HCT116 (cell line): ENCODE measurements at regions not wholly inside any gene's neighbourhood (a gene's known extent, or its start where the extent isn't known, plus 50 kb on each side); places are given as distances from the start of the nearest gene placed in this dataset.

Experiments used
- ATAC-seq: fragments of 200-7000 bp; cut with Tn5 transposase; 2 replicates; pipeline ENCODE4 v1.9.1; 2020; ENCODE audit warnings: mild to moderate bottlenecking, moderate library complexity
- BruUV-seq: library from RNA; stranded (reverse); fragments of 400-500 nt; replicated peaks from 2 replicates; lab custom pipeline; 2021; lab: Mats Ljungman, UMichigan
- CTCF ChIA-PET: fragments of 300-600 bp; sonication (Branson Sonifier 250); formaldehyde crosslinking; loops from one replicate; lab custom pipeline; 2021; ENCODE audit warnings: antibody characterized with exemption; lab: Charles Lee
- POLR2A ChIA-PET: fragments of 300-600, 350-600 bp; sonication (Branson Sonifier 250); formaldehyde crosslinking; loops from one replicate; lab custom pipeline; 2021; ENCODE audit warnings: antibody characterized with exemption; lab: Charles Lee
- RAD21 ChIA-PET, 2 experiments: fragments of 300-600 bp; sonication (Branson Sonifier 250); formaldehyde crosslinking; loops; one replicate each; lab custom pipeline; 2023; ENCODE audit warnings: low total read pairs in 2 of 2; ENCODE audit not compliant: uncharacterized antibody in 2 of 2, unreplicated experiment in 2 of 2, low non-redundant PET in 1 of 2; lab: Charles Lee
- DNase-seq: peaks from one replicate; pipeline ENCODE4 v3.0.0-alpha.2; 2010; ENCODE audit warnings: low read depth, low spot score
- H2AFZ ChIP-seq: fragments of 200-600 bp; shearing (Covaris generic), sonication (generic); 2 replicates; pipeline ENCODE4 v1.6.1; 2017; ENCODE audit warnings: low read depth, mixed run types, mixed read lengths, antibody characterized with exemption, low read length; ENCODE audit not compliant: poor library complexity, severe bottlenecking
- H3K27ac ChIP-seq: 2 replicates; pipeline ENCODE4 v1.5.1; 2012; ENCODE audit warnings: low read depth, low read length
- H3K27me3 ChIP-seq: fragments of 200-600 bp; sonication (generic); 2 replicates; pipeline ENCODE4 v1.6.1; 2016; ENCODE audit warnings: mixed run types, low read length, mixed read lengths; ENCODE audit not compliant: insufficient read depth
- H3K36me3 ChIP-seq, 2 experiments: fragments of 200-500 bp in 1 of 2; fragments of 200-600 bp in 1 of 2; sonication (Bioruptor generic) in 1 of 2; sonication (generic) in 1 of 2; 2 replicates each; pipeline versions ENCODE4 v1.5.1 to v1.6.1; 2014 to 2016; ENCODE audit warnings: low read length in 2 of 2, inconsistent platforms in 1 of 2, mixed read lengths in 1 of 2, mixed run types in 1 of 2; ENCODE audit not compliant: insufficient read depth in 2 of 2, control insufficient read depth in 1 of 2
- H3K4me1 ChIP-seq, 2 experiments: fragments of 200-600 bp in 1 of 2; sonication (generic) in 1 of 2; 2 replicates each; pipeline versions ENCODE4 v1.5.1 to v1.6.1; 2012 to 2017; ENCODE audit warnings: low read length in 2 of 2, inconsistent platforms in 1 of 2, mild to moderate bottlenecking in 1 of 2, mixed read lengths in 1 of 2, mixed run types in 1 of 2, moderate library complexity in 1 of 2; ENCODE audit not compliant: insufficient read depth in 2 of 2, control insufficient read depth in 1 of 2
- H3K4me2 ChIP-seq: fragments of 200-600 bp; sonication (generic); 2 replicates; pipeline ENCODE4 v1.6.1; 2017; ENCODE audit warnings: mixed run types, low read length, mixed read lengths
- H3K4me3 ChIP-seq, 2 experiments: fragments of 200-600 bp in 1 of 2; sonication (generic) in 1 of 2; replicated peaks in 1 of 2; 2 replicates each; pipeline ENCODE4 v1.5.1; 2011 to 2016; ENCODE audit warnings: low read length in 2 of 2, control low read depth in 1 of 2, low read depth in 1 of 2, mild to moderate bottlenecking in 1 of 2, mixed read lengths in 1 of 2, mixed run types in 1 of 2
- H3K79me2 ChIP-seq: fragments of 200-600 bp; sonication (generic); 2 replicates; pipeline ENCODE4 v1.6.1; 2017; ENCODE audit warnings: mild to moderate bottlenecking, mixed run types, low read length, moderate library complexity, mixed read lengths; ENCODE audit not compliant: insufficient read depth
- H3K9ac ChIP-seq: fragments of 200-600 bp; sonication (generic); 2 replicates; pipeline ENCODE4 v1.6.1; 2016; ENCODE audit warnings: low read length, mixed read lengths
- H3K9me2 ChIP-seq: fragments of 200-600 bp; sonication (generic), shearing (Covaris generic); 2 replicates; pipeline ENCODE4 v1.6.1; 2017; ENCODE audit warnings: mixed run types, mild to moderate bottlenecking, moderate library complexity; ENCODE audit not compliant: insufficient read depth
- H3K9me3 ChIP-seq, 2 experiments: fragments of 200-500 bp in 1 of 2; fragments of 200-600 bp in 1 of 2; sonication (Bioruptor generic) in 1 of 2; sonication (generic) in 1 of 2; 2 replicates each; pipeline ENCODE4 v1.6.1; 2014 to 2017; ENCODE audit warnings: low read length in 2 of 2, mixed read lengths in 2 of 2, inconsistent platforms in 1 of 2, low read depth in 1 of 2, mild to moderate bottlenecking in 1 of 2, mixed run types in 1 of 2, moderate library complexity in 1 of 2; ENCODE audit not compliant: control insufficient read depth in 1 of 2, insufficient read depth in 1 of 2
- H4K20me1 ChIP-seq: fragments of 200-600 bp; sonication (generic), shearing (Covaris generic); 2 replicates; pipeline ENCODE4 v1.6.1; 2017; ENCODE audit warnings: mixed run types, mild to moderate bottlenecking, moderate library complexity; ENCODE audit not compliant: insufficient read depth
- ATF3 ChIP-seq: IDR thresholded peaks from 2 replicates; pipeline ENCODE4 v1.6.1; 2012
- CBX3 ChIP-seq: IDR thresholded peaks from 2 replicates; pipeline ENCODE4 v1.6.1; 2012; ENCODE audit warnings: low read depth
- CEBPB ChIP-seq: IDR thresholded peaks from 2 replicates; pipeline ENCODE4 v1.6.1; 2012; ENCODE audit warnings: low read depth
- CTCF ChIP-seq, 3 experiments: fragments of 200-600 bp in 1 of 3; sonication (generic) in 1 of 3; IDR thresholded peaks in 2 of 3; conservative IDR thresholded peaks in 1 of 3; 2 replicates each; pipeline ENCODE4 v1.5.1; 2012 to 2017; ENCODE audit warnings: low read depth in 2 of 3, low read length in 2 of 3, antibody characterized with exemption in 1 of 3, borderline replicate concordance in 1 of 3, control low read depth in 1 of 3, mild to moderate bottlenecking in 1 of 3, mixed read lengths in 1 of 3, mixed run types in 1 of 3, moderate library complexity in 1 of 3; ENCODE audit not compliant: insufficient read depth in 1 of 3
- ELF1 ChIP-seq: IDR thresholded peaks from 2 replicates; pipeline ENCODE4 v1.6.1; 2012; ENCODE audit warnings: low read depth, borderline replicate concordance
- EZH2 ChIP-seq: fragments of 200-600 bp; sonication (generic); IDR thresholded peaks from 2 replicates; pipeline ENCODE4 v1.6.1; 2017; ENCODE audit warnings: antibody characterized with exemption, mixed run types
- EZH2phosphoT487 ChIP-seq: fragments of 200-600 bp; IDR thresholded peaks from 2 replicates; pipeline ENCODE4 v1.6.1; 2018; ENCODE audit warnings: antibody characterized with exemption, borderline replicate concordance
- FOSL1 ChIP-seq: IDR thresholded peaks from 2 replicates; pipeline ENCODE4 v1.6.1; 2012; ENCODE audit warnings: low read depth
- JUND ChIP-seq: IDR thresholded peaks from 2 replicates; pipeline ENCODE4 v1.6.1; 2012
- MAX ChIP-seq: IDR thresholded peaks from 2 replicates; pipeline ENCODE4 v1.6.1; 2012
- POLR2A ChIP-seq: IDR thresholded peaks from 2 replicates; pipeline ENCODE4 v1.7.0; 2011; ENCODE audit warnings: borderline replicate concordance; ENCODE audit not compliant: insufficient read depth, insufficient read length; ENCODE audit errors: extremely low read depth
- POLR2AphosphoS5 ChIP-seq: IDR thresholded peaks from 2 replicates; pipeline ENCODE4 v1.6.1; 2011; ENCODE audit warnings: mild to moderate bottlenecking, low read depth, low read length, moderate library complexity
- RAD21 ChIP-seq: IDR thresholded peaks from 2 replicates; pipeline ENCODE4 v1.6.1; 2012; ENCODE audit warnings: low read depth, mild to moderate bottlenecking
- SP1 ChIP-seq: IDR thresholded peaks from 2 replicates; pipeline ENCODE4 v1.6.1; 2012; ENCODE audit warnings: low read depth
- TCF7L2 ChIP-seq: IDR thresholded peaks from 2 replicates; pipeline ENCODE4 v1.7.0; 2011; ENCODE audit warnings: borderline replicate concordance, inconsistent platforms; ENCODE audit not compliant: insufficient read depth, insufficient read length; ENCODE audit errors: extremely low read depth
- ZBTB33 ChIP-seq: IDR thresholded peaks from 2 replicates; pipeline ENCODE4 v1.6.1; 2011; ENCODE audit warnings: mild to moderate bottlenecking, low read length, moderate library complexity; ENCODE audit not compliant: insufficient replicate concordance; ENCODE audit errors: extremely low read depth
- ZFX ChIP-seq: fragments of 450-650 bp; IDR thresholded peaks from 2 replicates; pipeline ENCODE4 v1.6.1; 2017
- ZNF274 ChIP-seq: fragments of 200-500 bp; sonication (Bioruptor generic); IDR thresholded peaks from 2 replicates; pipeline ENCODE4 v1.6.1; 2014; ENCODE audit warnings: mild to moderate bottlenecking, low read depth, low read length, inconsistent platforms
- intact Hi-C: fragments of 100-400 bp; cut with micrococcal nuclease; formaldehyde crosslinking; loops from 2 replicates; pipeline ENCODE4 v1.10.0; 2022

GRCh38 chr21:38196036-38196435 is 60.8 kb upstream of the KCNJ15 start:
- BruUV-seq = no TSS peak
- Histone ChIP-seq H3K27ac (no peak overlapping the region), H3K9me2 (no peaks in the 10 kb centered on the region), H2AFZ (no peak overlapping the region), H3K36me3 (no peaks in the 10 kb centered on the region), H3K27me3 (no peaks in the 10 kb centered on the region), H3K4me1 (no peaks in the 10 kb centered on the region), H4K20me1 (no peaks in the 10 kb centered on the region), H3K4me2 (no peak overlapping the region), H3K9ac (no peak overlapping the region), H3K9me3 (no peaks in the 10 kb centered on the region; a peak in 1 of 4 replicates), H3K79me2 (no peaks in the 10 kb centered on the region), H3K4me3 (no peak overlapping the region)
- ChIA-PET POLR2A (no interaction called here), CTCF (no interaction called here), RAD21 (no interaction called here)
- ATAC-seq (no peak), DNase-seq (no peak)
- intact Hi-C loops = no loop called here
- TF ChIP-seq FOSL1 = no peak

- ChIA-PET RAD21 (no interaction called here), POLR2A (no interaction called here), CTCF (no interaction called here)
- no TSS peak for BruUV-seq
- ATAC-seq (no peak), DNase-seq (no peak)
- Histone ChIP-seq H3K9ac (no peak overlapping the region), H3K36me3 (no peaks in the 10 kb centered on the region), H3K4me3 (no peak overlapping the region), H3K79me2 (no peaks in the 10 kb centered on the region), H3K4me2 (no peak overlapping the region), H2AFZ (no peak overlapping the region), H3K27me3 (no peaks in the 10 kb centered on the region), H4K20me1 (no peaks in the 10 kb centered on the region), H3K9me3 (no peaks in the 10 kb centered on the region; a peak in 1 of 4 replicates), H3K9me2 (no peaks in the 10 kb centered on the region), H3K27ac (no peak overlapping the region), H3K4me1 (no peaks in the 10 kb centered on the region)
- TF ChIP-seq ZFX (no peak), ATF3 (no peak), EZH2 (no peak), RAD21 (no peak), ZNF274 (no peak), CEBPB (no peak), POLR2A (no peak), POLR2AphosphoS5 (no peak), ZBTB33 (no peak), JUND (no peak), CTCF (IDR thresholded peaks at IDR 0.05 in 2 of 3, conservative IDR thresholded peaks at IDR 0.05 in 1 of 3; ENCODE audit: borderline replicate concordance in 1 of 3, insufficient read depth in 1 of 3, low read depth in 2 of 3, low read length in 2 of 3) (no peak), ELF1 (no peak), EZH2phosphoT487 (no peak), TCF7L2 (no peak), FOSL1 (no peak), SP1 (no peak), CBX3 (no peak), MAX (no peak)
- intact Hi-C loops = no loop called here
These were observed 54.0 kb upstream of the KCNJ15 start for GRCh38 chr21:38202811-38203210.
